ENCODE measurements at regions not wholly inside any gene's neighbourhood (a gene's known extent, or its start where the extent isn't known, plus 50 kb on each side); places are given as distances from the start of the nearest gene placed in this dataset.

DNA sequence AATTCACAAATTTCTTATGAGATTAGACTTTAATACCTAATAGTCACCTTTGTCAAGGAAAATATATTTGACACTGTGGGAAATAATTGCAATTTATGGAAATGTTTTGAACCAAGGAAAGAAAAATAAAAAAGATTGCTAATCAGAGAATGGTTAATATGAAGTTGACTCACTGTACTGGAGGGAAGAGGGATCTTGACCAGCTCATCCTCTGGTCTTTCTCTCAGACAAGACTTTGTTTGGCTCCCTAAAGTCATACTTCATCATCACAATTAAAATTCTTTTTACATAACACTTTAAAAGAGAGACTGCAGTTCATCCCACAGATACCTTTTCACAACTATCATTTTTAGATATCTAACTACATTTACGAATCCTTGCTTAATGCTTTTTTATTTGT is 538.5 kb upstream of the ZEB2 start:
- POLR2A ChIA-PET: no interaction called here

DNA sequence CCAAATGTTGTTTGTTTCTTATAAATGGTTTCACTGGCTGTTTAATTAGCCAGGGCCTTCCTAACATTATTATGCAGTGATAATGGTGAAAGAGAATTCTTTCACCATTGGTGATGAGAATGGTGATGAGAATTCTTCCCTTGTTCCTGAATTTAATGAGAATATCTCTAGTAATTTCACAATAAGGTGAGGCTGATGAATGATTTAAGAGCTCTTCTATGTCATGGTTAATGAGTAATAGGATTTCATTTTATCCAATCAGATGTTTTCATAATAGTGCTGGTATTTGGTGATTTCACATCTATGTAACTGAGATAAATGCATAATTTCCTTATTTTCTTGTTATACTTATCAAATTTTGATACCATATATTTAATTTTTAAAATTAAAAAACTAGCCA is 535.7 kb upstream of the ZEB2 start:
- ChIA-PET POLR2A (no interaction called here), CTCF (no interaction called here)
- H3K27me3 Mint-ChIP-seq: no peaks in the 10 kb centered on the region
- H3K4me3 Mint-ChIP-seq: no peak overlapping the region
- no peaks in the 10 kb centered on the region for H3K4me1 Mint-ChIP-seq (ENCODE audit: low read depth)
- Histone ChIP-seq H3K4me3 (ENCODE audit: low read length) (no peak overlapping the region), H3K4me1 (ENCODE audit: insufficient read depth, low read length) (no peaks in the 10 kb centered on the region), H3K36me3 (ENCODE audit: insufficient read depth, low read length) (no peaks in the 10 kb centered on the region), H3K27me3 (ENCODE audit: control insufficient read depth in 1 of 2, insufficient read depth in 2 of 2, low read length in 2 of 2) (no peaks in the 10 kb centered on the region), H3K27ac (ENCODE audit: low read depth in 1 of 2, low read length in 2 of 2) (no peak overlapping the region), H3K9me3 (ENCODE audit: control insufficient read depth in 1 of 2, insufficient read depth in 1 of 2, low read length in 2 of 2) (no peaks in the 10 kb centered on the region)
- no peaks in the 10 kb centered on the region for H3K9me3 Mint-ChIP-seq
- no peaks in the 10 kb centered on the region for H3K36me3 Mint-ChIP-seq (ENCODE audit: low read depth)
- DNase-seq (no peak), ATAC-seq (ENCODE audit: poor library complexity) (no peak)
- no peak overlapping the region for H3K27ac Mint-ChIP-seq
- TF ChIP-seq, protein P1, sequence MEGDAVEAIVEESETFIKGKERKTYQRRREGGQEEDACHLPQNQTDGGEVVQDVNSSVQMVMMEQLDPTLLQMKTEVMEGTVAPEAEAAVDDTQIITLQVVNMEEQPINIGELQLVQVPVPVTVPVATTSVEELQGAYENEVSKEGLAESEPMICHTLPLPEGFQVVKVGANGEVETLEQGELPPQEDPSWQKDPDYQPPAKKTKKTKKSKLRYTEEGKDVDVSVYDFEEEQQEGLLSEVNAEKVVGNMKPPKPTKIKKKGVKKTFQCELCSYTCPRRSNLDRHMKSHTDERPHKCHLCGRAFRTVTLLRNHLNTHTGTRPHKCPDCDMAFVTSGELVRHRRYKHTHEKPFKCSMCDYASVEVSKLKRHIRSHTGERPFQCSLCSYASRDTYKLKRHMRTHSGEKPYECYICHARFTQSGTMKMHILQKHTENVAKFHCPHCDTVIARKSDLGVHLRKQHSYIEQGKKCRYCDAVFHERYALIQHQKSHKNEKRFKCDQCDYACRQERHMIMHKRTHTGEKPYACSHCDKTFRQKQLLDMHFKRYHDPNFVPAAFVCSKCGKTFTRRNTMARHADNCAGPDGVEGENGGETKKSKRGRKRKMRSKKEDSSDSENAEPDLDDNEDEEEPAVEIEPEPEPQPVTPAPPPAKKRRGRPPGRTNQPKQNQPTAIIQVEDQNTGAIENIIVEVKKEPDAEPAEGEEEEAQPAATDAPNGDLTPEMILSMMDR (IDR thresholded peaks at IDR 0.05): no peak
- intact Hi-C loops (cut with DNase I, micrococcal nuclease): no loop called here

More for the DNA sequence above, 538.5 kb upstream of the ZEB2 start:
- H3K4me3 ChIP-seq (ENCODE audit: low read length): no peak overlapping the region
- no peaks in the 10 kb centered on the region for H3K4me1 ChIP-seq (ENCODE audit: insufficient read depth, low read length)
- no peak overlapping the region for H3K27ac Mint-ChIP-seq
- no peaks in the 10 kb centered on the region for H3K27me3 Mint-ChIP-seq
- H3K4me1 Mint-ChIP-seq (ENCODE audit: low read depth): no peaks in the 10 kb centered on the region
- ATAC-seq (ENCODE audit: poor library complexity): no peak
- H3K36me3 Mint-ChIP-seq (ENCODE audit: low read depth): no peaks in the 10 kb centered on the region
- no peak overlapping the region for H3K4me3 Mint-ChIP-seq
- H3K27me3 ChIP-seq (ENCODE audit: control insufficient read depth in 1 of 2, insufficient read depth in 2 of 2, low read length in 2 of 2): no peaks in the 10 kb centered on the region
- no peaks in the 10 kb centered on the region for H3K9me3 ChIP-seq (ENCODE audit: control insufficient read depth in 1 of 2, insufficient read depth in 1 of 2, low read length in 2 of 2)
- no peaks in the 10 kb centered on the region for H3K9me3 Mint-ChIP-seq
- CTCF ChIA-PET: no interaction called here
- DNase-seq: no peak
- TF ChIP-seq, protein P1 (IDR thresholded peaks at IDR 0.05): no peak
- no peaks in the 10 kb centered on the region for H3K36me3 ChIP-seq (ENCODE audit: insufficient read depth, low read length)
- H3K27ac ChIP-seq (ENCODE audit: low read depth in 1 of 2, low read length in 2 of 2): no peak overlapping the region
- intact Hi-C loops (cut with DNase I, micrococcal nuclease): no loop called here

DNA sequence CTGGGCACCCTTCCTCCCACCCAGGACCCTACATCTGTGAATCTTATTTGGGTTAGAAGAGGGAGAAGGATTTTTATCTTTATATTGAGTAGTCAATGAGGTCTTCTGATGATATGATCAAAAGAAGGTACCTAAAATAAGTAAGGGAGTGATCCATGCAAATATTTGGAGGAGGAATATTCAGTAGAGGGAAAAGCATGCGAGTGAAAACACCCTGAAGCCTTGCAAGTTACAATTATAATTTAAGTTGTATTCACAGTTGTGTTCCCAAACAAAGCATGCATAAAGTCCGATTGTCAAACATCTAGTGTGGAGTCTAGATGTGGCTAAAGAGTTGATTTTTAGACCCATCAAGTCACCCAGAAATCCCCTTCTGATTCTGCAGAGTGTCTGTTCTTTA is 530.2 kb upstream of the ZEB2 start:
- no peak overlapping the region for H3K4me3 Mint-ChIP-seq
- POLR2A ChIA-PET: no interaction called here
- intact Hi-C loops (cut with DNase I, micrococcal nuclease): no loop called here
- Histone ChIP-seq H3K4me3 (ENCODE audit: low read length) (no peak overlapping the region), H3K27ac (ENCODE audit: low read depth in 1 of 2, low read length in 2 of 2) (no peak overlapping the region), H3K4me1 (ENCODE audit: insufficient read depth, low read length) (no peaks in the 10 kb centered on the region), H3K27me3 (ENCODE audit: control insufficient read depth in 1 of 2, insufficient read depth in 2 of 2, low read length in 2 of 2) (no peaks in the 10 kb centered on the region), H3K36me3 (ENCODE audit: insufficient read depth, low read length) (no peaks in the 10 kb centered on the region), H3K9me3 (ENCODE audit: control insufficient read depth in 1 of 2, insufficient read depth in 1 of 2, low read length in 2 of 2) (no peaks in the 10 kb centered on the region)
- ATAC-seq (ENCODE audit: poor library complexity) (no peak), DNase-seq (no peak)
- H3K36me3 Mint-ChIP-seq (ENCODE audit: low read depth): no peaks in the 10 kb centered on the region
- H3K27ac Mint-ChIP-seq: no peak overlapping the region
- no peaks in the 10 kb centered on the region for H3K9me3 Mint-ChIP-seq
- H3K4me1 Mint-ChIP-seq (ENCODE audit: low read depth): no peaks in the 10 kb centered on the region
- no peaks in the 10 kb centered on the region for H3K27me3 Mint-ChIP-seq
- CTCF ChIA-PET: no interaction called here
- TF ChIP-seq, protein P1 (IDR thresholded peaks at IDR 0.05): no peak
